DMS 273 (cell line): ENCODE measurements at regions not wholly inside any gene's neighbourhood (a gene's known extent, or its start where the extent isn't known, plus 50 kb on each side); places are given as distances from the start of the nearest gene placed in this dataset.
"Not testable (repeated sequence)": the region's sequence is repeated elsewhere in the genome, so short reads cannot be mapped to it uniquely, and the experiment has no call there.

Experiments used
- DNase-seq: peaks from one replicate; lab custom pipeline; 2025; ENCODE audit not compliant: unreplicated experiment; lab: John Stamatoyannopoulos, UW

DNA sequence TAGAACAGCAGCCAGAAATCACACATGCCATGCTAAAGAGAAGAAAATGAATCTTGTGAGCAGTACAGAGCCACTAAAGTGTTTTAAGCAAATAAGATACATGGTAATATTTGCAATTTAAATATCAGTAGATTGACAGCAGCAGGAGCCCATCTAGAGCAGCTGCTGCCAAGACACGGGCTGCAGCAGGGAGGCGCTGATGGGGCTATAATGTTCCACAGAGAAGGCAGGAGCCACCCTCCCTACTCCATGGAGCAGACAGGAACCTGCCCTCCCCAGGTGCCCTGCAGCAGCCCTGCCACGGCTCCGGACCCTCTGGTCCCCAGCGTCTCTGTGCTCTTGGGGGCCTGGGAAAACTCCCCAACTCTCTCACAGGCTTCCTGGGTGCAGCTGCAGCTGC lies 224.1 kb upstream of the ISL1 start:
- no peak for DNase-seq

GRCh38 chr5:51159606-51160005 lies 223.6 kb upstream of the ISL1 start:
- DNase-seq: no peak

DNA sequence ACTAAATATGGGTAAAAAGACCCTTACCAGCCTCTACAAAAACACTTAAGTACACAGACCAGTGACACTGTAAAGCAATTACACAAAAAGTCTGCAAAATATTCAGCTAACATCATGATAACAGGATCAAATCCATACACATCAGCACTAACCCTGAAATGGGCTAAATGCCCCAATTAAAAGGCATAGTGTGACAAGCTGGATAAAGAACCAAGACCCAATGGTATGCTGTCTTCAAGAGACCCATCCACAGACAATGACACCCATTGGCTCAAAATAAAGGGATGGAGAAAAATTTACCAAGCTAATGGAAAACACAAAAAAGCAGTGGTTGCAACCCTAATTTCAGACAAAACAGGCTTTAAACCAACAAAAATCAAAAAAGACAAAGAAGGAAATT lies 221.0 kb upstream of the ISL1 start:
- no peak for DNase-seq

- DNase-seq: not testable (repeated sequence)
Measured at GRCh38 chr5:51165621-51166020, 217.6 kb upstream of the ISL1 start.

GRCh38 chr5:51172903-51173626 lies 210.2 kb upstream of the ISL1 start:
- DNase-seq: no peak

DNA sequence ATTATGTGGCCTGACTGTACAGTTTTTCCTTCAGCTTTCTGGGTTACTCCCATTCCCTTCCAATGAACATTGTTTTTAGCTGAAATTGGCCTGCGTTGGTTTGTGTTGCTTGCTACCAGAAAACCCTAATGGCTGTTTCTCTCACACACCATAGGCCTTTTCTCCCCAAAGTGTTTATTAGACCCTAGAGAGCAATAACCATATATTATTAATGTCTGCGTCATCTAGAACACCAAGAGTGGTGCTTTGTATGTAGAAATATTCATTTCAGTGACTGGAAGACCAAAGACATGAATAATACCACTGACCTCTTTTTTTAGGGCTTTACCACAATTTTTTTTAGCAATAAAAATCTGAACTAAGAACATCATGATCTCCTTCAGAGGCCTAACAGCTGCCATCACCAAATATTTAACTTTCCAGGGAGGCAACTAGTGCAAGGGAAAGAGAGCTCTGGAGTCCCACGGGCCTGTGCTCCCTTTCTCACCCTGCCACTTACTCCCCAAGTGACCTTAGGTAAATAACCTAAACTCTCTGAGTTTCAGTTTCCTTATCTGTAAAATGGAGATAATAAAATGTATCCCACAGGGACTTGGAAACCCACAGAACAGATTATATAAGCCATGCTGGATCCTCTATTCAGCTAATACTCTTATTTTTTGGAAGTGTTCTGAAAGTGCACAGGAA lies 201.9 kb upstream of the ISL1 start:
- DNase-seq: no peak

GRCh38 chr5:51185850-51186329 lies 197.4 kb upstream of the ISL1 start:
- DNase-seq: no peak

DNA sequence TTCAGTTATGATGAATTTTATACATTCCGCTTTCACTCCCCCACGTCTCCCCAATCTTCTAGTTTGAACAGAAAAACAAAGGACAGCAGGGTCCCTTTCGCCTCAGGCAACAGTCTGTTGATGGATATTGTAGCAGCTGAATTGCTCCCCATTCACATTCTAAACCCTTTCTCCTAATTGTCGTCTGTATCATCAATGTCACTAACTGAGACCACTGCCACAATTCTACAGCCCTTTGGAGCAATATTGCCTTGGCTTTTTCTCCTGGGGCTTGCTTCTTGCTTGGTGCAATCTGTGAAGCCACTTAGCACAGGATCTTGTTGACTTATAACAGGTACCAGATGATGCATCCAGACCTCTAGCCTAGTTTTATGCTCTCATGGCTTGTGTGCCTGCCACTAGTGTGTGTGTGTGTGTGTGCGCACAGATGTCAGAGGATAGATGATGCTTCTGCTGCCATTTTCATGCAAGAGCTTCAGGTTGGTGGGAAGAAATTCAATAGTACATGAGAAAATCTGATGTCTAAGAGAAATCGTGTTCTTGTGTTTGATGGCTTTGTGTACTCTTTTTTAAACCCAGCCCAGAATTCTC lies 195.2 kb upstream of the ISL1 start:
- DNase-seq: no peak

GRCh38 chr5:51194671-51195070 lies 188.6 kb upstream of the ISL1 start:
- DNase-seq: no peak

DNA sequence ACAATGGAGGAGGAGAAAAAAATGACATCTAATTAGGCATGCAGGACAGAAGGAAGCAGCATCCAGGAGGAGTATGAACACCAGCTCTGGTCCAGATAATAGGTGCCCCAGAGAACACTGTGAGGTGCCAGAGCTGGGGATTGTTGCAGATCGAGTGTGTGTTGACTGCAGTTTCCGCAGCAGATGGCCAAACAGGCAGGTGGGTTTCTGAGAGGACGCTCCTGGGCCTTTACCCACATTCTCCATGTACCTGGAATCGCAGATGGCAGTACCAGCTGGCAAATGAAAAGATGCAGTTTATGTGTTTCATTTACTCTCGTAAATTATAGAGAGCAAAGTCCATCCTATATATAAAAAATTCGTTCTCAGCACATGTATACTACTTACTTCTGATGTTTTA lies 182.2 kb upstream of the ISL1 start:
- no peak for DNase-seq

DNA sequence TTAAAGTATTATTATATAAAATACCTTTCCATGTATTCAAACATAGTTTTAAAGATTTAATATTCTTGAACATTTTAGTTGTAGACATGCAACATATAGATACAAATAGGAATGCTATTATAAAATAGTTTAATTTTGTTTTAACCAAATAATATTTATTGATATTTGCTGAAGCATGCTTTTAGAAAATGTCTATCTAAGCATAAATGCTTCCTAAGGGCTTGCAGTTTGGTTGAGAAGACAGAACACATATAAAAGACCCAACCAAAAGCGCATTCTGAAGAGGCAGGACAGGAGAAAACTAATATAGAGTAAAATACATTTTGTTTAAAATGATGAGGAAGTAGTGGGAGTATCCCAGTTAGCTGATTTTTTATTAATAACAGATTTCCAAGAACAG lies 181.5 kb upstream of the ISL1 start:
- no peak for DNase-seq

DNA sequence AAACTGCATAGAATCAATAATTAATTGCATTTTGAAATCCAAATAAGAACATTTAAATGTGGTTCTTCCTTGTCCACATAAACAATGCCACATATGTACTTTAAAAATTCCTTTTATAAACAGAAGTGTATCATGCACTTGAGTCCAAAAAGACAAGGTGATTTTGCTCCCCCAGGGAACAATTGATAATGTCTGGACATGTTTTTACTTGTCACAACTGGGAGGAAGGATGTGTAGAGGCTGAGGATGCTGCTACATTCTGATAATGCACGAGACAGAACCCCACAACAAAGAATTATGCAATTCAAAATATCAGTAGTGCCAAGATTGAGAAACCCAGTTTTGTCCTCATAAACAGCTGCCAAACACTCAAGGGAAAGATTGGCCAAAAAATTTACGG lies 181.1 kb upstream of the ISL1 start:
- DNase-seq: no peak

DNA sequence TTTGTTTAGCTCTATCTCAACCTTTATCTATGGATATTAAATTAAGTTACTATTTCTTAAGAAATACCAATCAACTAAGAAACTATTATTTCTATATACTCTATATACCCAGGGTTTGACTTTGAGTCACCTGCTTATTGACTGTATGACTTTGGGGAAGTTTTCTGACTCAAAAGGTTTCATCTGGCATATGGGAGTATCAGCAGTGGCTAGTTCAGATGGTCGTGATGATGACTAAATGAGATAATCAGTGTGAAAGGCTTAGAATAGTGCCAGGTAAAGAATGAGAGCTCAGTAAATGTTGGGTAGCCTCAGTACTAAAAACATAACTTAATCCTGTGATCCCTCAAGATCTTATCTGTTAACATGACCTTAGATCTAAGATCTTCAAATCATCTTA lies 179.7 kb upstream of the ISL1 start:
- DNase-seq: no peak

DNA sequence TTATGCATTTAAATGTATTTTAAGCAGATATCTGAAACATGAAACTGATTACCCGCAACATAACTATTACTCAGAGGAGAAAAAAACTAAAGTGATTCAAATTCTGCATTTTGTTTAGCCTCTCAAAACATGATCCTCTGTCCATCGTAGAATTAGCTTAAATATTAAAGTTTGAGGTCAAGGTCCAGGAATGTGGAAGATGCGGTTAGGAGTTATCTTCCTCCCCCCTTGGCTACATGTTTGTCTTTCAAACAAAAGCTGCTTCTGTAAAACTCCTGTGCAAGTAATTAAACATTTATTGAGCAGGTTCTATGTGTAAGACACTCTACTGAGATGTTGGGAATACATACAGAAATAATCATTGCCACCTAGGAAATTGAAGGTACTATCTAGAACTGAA lies 175.0 kb upstream of the ISL1 start:
- no peak for DNase-seq

- DNase-seq: no peak
Measured at GRCh38 chr5:51214746-51215145, 168.5 kb upstream of the ISL1 start.

DNA sequence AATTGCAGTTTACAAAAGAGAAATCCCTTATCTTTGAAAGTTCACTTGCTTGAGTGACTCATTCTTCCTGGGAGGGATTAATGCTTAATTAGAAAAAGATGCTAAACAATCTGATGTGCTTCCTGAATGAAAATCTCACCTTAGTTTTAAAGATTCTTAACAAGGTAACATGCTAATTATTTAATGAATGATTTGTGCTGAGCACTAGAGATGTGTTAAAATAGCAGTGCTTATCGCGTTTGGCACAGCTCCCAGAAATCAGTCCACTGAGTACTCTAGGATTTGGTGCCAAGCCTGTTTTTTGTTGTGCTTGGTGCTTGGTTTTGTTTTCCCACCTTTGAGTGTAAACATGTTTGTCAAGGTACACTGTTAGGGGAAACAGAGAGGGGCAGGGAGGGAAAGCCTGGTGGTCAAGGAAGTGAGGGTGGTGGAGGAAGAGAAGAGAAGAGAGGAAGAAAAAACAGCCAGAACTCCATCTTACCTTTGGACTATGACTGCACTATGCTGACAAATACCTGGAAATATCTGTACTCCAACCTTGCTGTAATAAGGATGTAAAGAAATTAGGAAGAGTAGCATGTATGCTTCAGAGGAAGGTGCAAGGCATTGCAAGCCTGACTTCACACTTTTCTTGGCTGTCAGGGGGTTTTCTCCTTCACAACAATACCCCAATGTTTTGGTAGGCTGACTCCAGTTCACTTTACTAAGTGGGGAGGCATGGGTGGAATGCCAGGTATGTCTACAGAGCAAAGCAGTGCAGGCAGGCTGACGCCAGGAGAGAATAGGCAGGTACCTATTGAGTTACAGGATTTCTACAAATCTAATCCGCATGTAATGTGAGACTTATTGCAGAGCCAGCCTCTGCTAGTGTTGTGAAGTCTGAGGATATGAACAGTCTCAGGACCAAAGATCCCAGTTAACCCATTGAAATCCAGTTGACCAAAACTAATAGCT lies 157.2 kb upstream of the ISL1 start:
- DNase-seq: no peak

- DNase-seq: no peak
Measured at GRCh38 chr5:51227963-51228470, 155.2 kb upstream of the ISL1 start.

GRCh38 chr5:51230336-51230735 lies 152.9 kb upstream of the ISL1 start:
- DNase-seq: no peak

- DNase-seq: no peak
Measured at GRCh38 chr5:51242456-51242855, 140.8 kb upstream of the ISL1 start.

- DNase-seq: not testable (repeated sequence)
Measured at GRCh38 chr5:51250957-51251356, 132.3 kb upstream of the ISL1 start.

DNA sequence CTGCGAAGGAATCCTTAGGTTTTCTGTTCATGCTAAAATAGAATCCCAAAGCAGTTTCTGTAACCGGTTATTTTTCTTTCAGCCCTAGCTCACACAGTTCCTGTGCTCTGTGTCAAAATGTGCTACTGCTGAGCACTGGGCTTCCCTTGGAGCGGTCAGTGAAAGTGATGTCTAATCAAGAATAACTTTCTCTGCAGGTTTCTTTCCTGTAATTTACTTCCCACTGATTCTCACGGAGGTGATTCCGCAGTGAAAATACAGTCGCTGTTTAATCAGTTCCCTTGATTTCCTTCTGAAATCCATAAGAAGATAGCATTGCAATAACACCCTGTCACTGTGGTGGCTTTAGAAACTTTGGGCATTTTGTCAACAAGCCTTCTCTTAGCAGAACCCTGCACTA lies 112.0 kb upstream of the ISL1 start:
- no peak for DNase-seq
